WTC11 (cell line): ENCODE measurements at regions not wholly inside any gene's neighbourhood (a gene's known extent, or its start where the extent isn't known, plus 50 kb on each side); places are given as distances from the start of the nearest gene placed in this dataset.

ENCODE experiments used
- ATAC-seq: fragments of 200-7000 bp; cut with Tn5 transposase; 2 replicates; pipeline ENCODE4 v1.10.0; 2021; ENCODE audit warnings: mild to moderate bottlenecking, moderate library complexity
- CTCF ChIA-PET: fragments of 300-600 bp; sonication (Branson Sonifier 250); formaldehyde crosslinking; loops from one replicate; lab custom pipeline; 2021; ENCODE audit warnings: antibody characterized with exemption; lab: Charles Lee
- POLR2A ChIA-PET: fragments of 350-600 bp; sonication (Branson Sonifier 250); formaldehyde crosslinking; loops from one replicate; lab custom pipeline; 2021; ENCODE audit warnings: antibody characterized with exemption; lab: Charles Lee
- DNase-seq: peaks from one replicate; pipeline ENCODE4 v3.0.0; 2021; ENCODE audit warnings: low spot score
- H3K27ac Mint-ChIP-seq: 2 replicates; pipeline ENCODE4 v1.8.0; 2021; ENCODE audit warnings: mixed read lengths
- H3K27me3 Mint-ChIP-seq: 2 replicates; pipeline ENCODE4 v1.8.0; 2021; ENCODE audit warnings: low read depth, mild to moderate bottlenecking, moderate library complexity, mixed read lengths
- H3K36me3 Mint-ChIP-seq: 2 replicates; pipeline ENCODE4 v1.8.0; 2021; ENCODE audit warnings: mixed read lengths
- H3K4me1 Mint-ChIP-seq: 2 replicates; pipeline ENCODE4 v1.8.0; 2022; ENCODE audit warnings: mixed read lengths
- H3K4me3 Mint-ChIP-seq: 2 replicates; pipeline ENCODE4 v1.8.0; 2021; ENCODE audit warnings: mild to moderate bottlenecking, moderate library complexity, mixed read lengths
- H3K9me3 Mint-ChIP-seq: 2 replicates; pipeline ENCODE4 v1.8.0; 2021; ENCODE audit warnings: mixed read lengths
- CBFB ChIP-seq: sonication (generic); formaldehyde crosslinking; IDR thresholded peaks from 2 replicates; pipeline ENCODE4 v1.8.1; 2022; ENCODE audit warnings: mild to moderate bottlenecking, low read depth, missing genetic modification reagents
- CREB1 ChIP-seq: sonication (generic); formaldehyde crosslinking; IDR thresholded peaks from 2 replicates; pipeline ENCODE4 v1.8.0; 2023; ENCODE audit warnings: mild to moderate bottlenecking, missing genetic modification reagents
- FOXK1 ChIP-seq: sonication (generic); formaldehyde crosslinking; IDR thresholded peaks from 2 replicates; pipeline ENCODE4 v1.8.0; 2022; ENCODE audit warnings: mild to moderate bottlenecking, moderate library complexity, missing genetic modification reagents
- FOXP1 ChIP-seq: sonication (generic); formaldehyde crosslinking; IDR thresholded peaks from 2 replicates; pipeline ENCODE4 v1.8.0; 2022; ENCODE audit warnings: missing genetic modification reagents, mild to moderate bottlenecking, moderate library complexity, borderline replicate concordance
- GABPB1 ChIP-seq: sonication (generic); formaldehyde crosslinking; IDR thresholded peaks from 2 replicates; pipeline ENCODE4 v1.8.1; 2023; ENCODE audit warnings: mild to moderate bottlenecking, missing genetic modification reagents
- GRHL2 ChIP-seq: fragments of 250-450 bp; sonication (Bioruptor Pico); IDR thresholded peaks from 2 replicates; pipeline ENCODE4 v1.8.0; 2022; ENCODE audit warnings: mild to moderate bottlenecking, moderate library complexity; ENCODE audit not compliant: insufficient replicate concordance, severe bottlenecking
- NR2C2 ChIP-seq: sonication (generic); formaldehyde crosslinking; IDR thresholded peaks from 2 replicates; pipeline ENCODE4 v1.8.0; 2022; ENCODE audit warnings: mild to moderate bottlenecking, missing genetic modification reagents
- NR3C1 ChIP-seq: sonication (generic); formaldehyde crosslinking; conservative IDR thresholded peaks from 2 replicates; pipeline ENCODE4 v1.8.1; 2023; ENCODE audit warnings: low read depth, mild to moderate bottlenecking, missing genetic modification reagents
- RELA ChIP-seq: sonication (generic); formaldehyde crosslinking; IDR thresholded peaks from 2 replicates; pipeline ENCODE4 v1.8.1; 2022; ENCODE audit warnings: missing genetic modification reagents, mild to moderate bottlenecking, borderline replicate concordance
- ZNF423 ChIP-seq: fragments of 250-450 bp; sonication (Bioruptor Pico); IDR thresholded peaks from 2 replicates; pipeline ENCODE4 v2.1.2; 2022; ENCODE audit warnings: mild to moderate bottlenecking, moderate library complexity
- TF ChIP-seq, protein P1 (sequence below): sonication (generic); formaldehyde crosslinking; IDR thresholded peaks from 2 replicates; pipeline ENCODE4 v1.8.1; 2022; ENCODE audit warnings: missing genetic modification reagents, borderline replicate concordance
- TF ChIP-seq, protein P2 (sequence below): sonication (generic); formaldehyde crosslinking; IDR thresholded peaks from 2 replicates; pipeline ENCODE4 v1.8.1; 2023; ENCODE audit warnings: mild to moderate bottlenecking, missing genetic modification reagents
- TF ChIP-seq, protein P3 (sequence below): fragments of 250-450 bp; sonication (Bioruptor Pico); IDR thresholded peaks from 2 replicates; pipeline ENCODE4 v1.9.0; 2021; ENCODE audit warnings: mild to moderate bottlenecking
- TF ChIP-seq, protein P4 (sequence below): fragments of 250-450 bp; sonication (Bioruptor Pico); IDR thresholded peaks from 2 replicates; pipeline ENCODE4 v2.1.2; 2022; ENCODE audit warnings: mild to moderate bottlenecking, moderate library complexity
- TF ChIP-seq, protein P5 (sequence below): sonication (generic); formaldehyde crosslinking; IDR thresholded peaks from 2 replicates; pipeline ENCODE4 v1.8.1; 2023; ENCODE audit warnings: mild to moderate bottlenecking, missing genetic modification reagents
- TF ChIP-seq, protein P6 (sequence below): fragments of 250-450 bp; sonication (Bioruptor Pico); IDR thresholded peaks from 2 replicates; pipeline ENCODE4 v1.9.0; 2021; ENCODE audit warnings: mild to moderate bottlenecking
- TF ChIP-seq, protein P7 (sequence below): sonication (generic); formaldehyde crosslinking; IDR thresholded peaks from 2 replicates; pipeline ENCODE4 v1.8.1; 2022; ENCODE audit warnings: mild to moderate bottlenecking, missing genetic modification reagents, moderate library complexity, borderline replicate concordance

DNA sequence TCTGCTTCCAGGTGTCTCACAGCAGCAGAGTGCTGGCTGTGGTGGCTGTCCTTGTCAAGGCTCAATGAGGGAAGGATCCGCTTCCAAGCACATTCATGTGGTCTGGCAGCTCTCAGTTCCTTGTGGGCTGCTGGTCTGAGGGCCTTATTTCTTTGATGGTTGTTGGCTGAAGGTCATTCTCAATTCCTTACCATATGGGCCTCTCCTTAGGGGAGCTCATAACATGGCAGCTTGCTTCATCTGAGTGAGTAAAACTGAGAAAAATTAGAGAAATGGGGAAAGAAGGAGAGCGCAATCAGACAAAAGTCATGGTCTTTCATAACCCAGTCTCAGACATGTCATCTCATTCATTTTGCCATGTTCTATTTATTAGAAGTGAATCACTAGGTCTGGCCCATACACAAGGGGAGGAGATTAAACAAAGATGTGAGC is 81.7 kb upstream of the TSPAN2 start (continued):
- TF ChIP-seq, protein P1, sequence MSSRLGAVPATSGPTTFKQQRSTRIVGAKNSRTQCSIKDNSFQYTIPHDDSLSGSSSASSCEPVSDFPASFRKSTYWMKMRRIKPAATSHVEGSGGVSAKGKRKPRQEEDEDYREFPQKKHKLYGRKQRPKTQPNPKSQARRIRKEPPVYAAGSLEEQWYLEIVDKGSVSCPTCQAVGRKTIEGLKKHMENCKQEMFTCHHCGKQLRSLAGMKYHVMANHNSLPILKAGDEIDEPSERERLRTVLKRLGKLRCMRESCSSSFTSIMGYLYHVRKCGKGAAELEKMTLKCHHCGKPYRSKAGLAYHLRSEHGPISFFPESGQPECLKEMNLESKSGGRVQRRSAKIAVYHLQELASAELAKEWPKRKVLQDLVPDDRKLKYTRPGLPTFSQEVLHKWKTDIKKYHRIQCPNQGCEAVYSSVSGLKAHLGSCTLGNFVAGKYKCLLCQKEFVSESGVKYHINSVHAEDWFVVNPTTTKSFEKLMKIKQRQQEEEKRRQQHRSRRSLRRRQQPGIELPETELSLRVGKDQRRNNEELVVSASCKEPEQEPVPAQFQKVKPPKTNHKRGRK (CRISPR knock-in tag), result no peak
- TF ChIP-seq CBFB, result no peak
- TF ChIP-seq FOXP1 (CRISPR knock-in tag), result no peak
- TF ChIP-seq, protein P2, sequence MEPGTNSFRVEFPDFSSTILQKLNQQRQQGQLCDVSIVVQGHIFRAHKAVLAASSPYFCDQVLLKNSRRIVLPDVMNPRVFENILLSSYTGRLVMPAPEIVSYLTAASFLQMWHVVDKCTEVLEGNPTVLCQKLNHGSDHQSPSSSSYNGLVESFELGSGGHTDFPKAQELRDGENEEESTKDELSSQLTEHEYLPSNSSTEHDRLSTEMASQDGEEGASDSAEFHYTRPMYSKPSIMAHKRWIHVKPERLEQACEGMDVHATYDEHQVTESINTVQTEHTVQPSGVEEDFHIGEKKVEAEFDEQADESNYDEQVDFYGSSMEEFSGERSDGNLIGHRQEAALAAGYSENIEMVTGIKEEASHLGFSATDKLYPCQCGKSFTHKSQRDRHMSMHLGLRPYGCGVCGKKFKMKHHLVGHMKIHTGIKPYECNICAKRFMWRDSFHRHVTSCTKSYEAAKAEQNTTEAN (CRISPR knock-in tag), result no peak
- no peak for TF ChIP-seq GABPB1
- TF ChIP-seq RELA (CRISPR knock-in tag), result no peak
- TF ChIP-seq, protein P3, sequence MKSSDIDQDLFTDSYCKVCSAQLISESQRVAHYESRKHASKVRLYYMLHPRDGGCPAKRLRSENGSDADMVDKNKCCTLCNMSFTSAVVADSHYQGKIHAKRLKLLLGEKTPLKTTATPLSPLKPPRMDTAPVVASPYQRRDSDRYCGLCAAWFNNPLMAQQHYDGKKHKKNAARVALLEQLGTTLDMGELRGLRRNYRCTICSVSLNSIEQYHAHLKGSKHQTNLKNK (CRISPR knock-in tag), result no peak

DNA sequence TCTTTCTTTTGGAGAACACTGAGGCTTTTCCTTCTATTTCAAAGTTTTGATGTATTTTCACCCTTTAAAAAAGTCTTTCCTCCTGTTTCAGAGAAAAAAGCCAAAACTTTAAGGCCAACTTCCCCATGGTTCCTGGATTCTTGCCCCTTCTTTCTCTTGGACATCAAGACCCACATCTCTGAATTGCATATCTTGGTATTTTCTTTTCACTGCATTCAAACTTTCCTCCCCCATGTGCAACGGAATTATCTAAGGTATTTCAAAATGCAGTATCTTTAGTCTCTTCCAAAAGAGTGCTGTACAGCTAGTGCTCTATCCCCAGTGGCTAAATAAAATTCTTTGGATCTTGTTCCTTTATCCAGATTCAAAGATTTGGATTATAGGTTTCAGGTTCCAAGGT is 81.1 kb upstream of the TSPAN2 start:
- ATAC-seq, result no peak
- peaks cover 8% of the 10 kb centered on the region for H3K9me3 Mint-ChIP-seq
- no peaks in the 10 kb centered on the region; the same call in none of the 2 replicates for H3K27me3 Mint-ChIP-seq
- H3K4me1 Mint-ChIP-seq, result peaks cover 6% of the 10 kb centered on the region
- DNase-seq, result no peak
- no peak for TF ChIP-seq CREB1 (CRISPR knock-in tag)
- TF ChIP-seq, protein P3 (CRISPR knock-in tag), result no peak
- no peak for TF ChIP-seq GRHL2 (CRISPR knock-in tag)
- H3K27ac Mint-ChIP-seq, result no peak overlapping the region
- H3K36me3 Mint-ChIP-seq, result no peaks in the 10 kb centered on the region
- H3K4me3 Mint-ChIP-seq, result no peak overlapping the region
- ChIA-PET CTCF (no interaction called here), POLR2A (no interaction called here)

DNA sequence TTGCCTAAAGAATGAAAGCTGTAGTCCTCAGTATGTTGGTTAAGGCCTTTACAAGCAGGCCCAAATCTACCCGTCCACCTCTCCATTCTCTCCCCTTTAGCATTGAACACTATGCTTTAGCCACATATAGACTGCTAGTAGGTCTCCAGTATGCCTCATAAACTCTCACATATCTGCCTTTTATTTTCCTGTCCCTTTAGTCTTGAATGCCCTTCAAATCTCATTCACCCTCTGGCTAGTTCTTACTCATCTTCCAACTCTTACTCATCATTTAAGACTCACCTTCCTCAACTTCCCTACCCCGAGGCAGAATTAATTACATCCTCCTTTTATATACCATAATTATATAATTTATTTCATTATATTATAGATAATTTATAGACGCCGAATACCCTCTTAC is 78.7 kb upstream of the TSPAN2 start:
- H3K27me3 Mint-ChIP-seq, result no peaks in the 10 kb centered on the region; the same call in 1 of the 2 replicates
- no peaks in the 10 kb centered on the region for H3K9me3 Mint-ChIP-seq
- H3K27ac Mint-ChIP-seq, result no peak overlapping the region
- peaks cover 6% of the 10 kb centered on the region for H3K4me1 Mint-ChIP-seq
- ChIA-PET CTCF (no interaction called here), POLR2A (no interaction called here)
- TF ChIP-seq, protein P4, sequence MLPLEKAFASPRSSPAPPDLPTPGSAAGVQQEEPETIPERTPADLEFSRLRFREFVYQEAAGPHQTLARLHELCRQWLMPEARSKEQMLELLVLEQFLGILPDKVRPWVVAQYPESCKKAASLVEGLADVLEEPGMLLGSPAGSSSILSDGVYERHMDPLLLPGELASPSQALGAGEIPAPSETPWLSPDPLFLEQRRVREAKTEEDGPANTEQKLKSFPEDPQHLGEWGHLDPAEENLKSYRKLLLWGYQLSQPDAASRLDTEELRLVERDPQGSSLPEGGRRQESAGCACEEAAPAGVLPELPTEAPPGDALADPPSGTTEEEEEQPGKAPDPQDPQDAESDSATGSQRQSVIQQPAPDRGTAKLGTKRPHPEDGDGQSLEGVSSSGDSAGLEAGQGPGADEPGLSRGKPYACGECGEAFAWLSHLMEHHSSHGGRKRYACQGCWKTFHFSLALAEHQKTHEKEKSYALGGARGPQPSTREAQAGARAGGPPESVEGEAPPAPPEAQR (CRISPR knock-in tag), result no peak
- TF ChIP-seq, protein P5, sequence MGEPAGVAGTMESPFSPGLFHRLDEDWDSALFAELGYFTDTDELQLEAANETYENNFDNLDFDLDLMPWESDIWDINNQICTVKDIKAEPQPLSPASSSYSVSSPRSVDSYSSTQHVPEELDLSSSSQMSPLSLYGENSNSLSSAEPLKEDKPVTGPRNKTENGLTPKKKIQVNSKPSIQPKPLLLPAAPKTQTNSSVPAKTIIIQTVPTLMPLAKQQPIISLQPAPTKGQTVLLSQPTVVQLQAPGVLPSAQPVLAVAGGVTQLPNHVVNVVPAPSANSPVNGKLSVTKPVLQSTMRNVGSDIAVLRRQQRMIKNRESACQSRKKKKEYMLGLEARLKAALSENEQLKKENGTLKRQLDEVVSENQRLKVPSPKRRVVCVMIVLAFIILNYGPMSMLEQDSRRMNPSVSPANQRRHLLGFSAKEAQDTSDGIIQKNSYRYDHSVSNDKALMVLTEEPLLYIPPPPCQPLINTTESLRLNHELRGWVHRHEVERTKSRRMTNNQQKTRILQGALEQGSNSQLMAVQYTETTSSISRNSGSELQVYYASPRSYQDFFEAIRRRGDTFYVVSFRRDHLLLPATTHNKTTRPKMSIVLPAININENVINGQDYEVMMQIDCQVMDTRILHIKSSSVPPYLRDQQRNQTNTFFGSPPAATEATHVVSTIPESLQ (CRISPR knock-in tag), result no peak
- TF ChIP-seq NR2C2 (CRISPR knock-in tag) (no peak), ZNF423 (CRISPR knock-in tag) (no peak), NR3C1 (CRISPR knock-in tag) (no peak), RELA (CRISPR knock-in tag) (no peak), FOXK1 (CRISPR knock-in tag) (no peak)
- TF ChIP-seq, protein P6, sequence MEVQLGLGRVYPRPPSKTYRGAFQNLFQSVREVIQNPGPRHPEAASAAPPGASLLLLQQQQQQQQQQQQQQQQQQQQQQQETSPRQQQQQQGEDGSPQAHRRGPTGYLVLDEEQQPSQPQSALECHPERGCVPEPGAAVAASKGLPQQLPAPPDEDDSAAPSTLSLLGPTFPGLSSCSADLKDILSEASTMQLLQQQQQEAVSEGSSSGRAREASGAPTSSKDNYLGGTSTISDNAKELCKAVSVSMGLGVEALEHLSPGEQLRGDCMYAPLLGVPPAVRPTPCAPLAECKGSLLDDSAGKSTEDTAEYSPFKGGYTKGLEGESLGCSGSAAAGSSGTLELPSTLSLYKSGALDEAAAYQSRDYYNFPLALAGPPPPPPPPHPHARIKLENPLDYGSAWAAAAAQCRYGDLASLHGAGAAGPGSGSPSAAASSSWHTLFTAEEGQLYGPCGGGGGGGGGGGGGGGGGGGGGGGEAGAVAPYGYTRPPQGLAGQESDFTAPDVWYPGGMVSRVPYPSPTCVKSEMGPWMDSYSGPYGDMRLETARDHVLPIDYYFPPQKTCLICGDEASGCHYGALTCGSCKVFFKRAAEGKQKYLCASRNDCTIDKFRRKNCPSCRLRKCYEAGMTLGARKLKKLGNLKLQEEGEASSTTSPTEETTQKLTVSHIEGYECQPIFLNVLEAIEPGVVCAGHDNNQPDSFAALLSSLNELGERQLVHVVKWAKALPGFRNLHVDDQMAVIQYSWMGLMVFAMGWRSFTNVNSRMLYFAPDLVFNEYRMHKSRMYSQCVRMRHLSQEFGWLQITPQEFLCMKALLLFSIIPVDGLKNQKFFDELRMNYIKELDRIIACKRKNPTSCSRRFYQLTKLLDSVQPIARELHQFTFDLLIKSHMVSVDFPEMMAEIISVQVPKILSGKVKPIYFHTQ (CRISPR knock-in tag), result no peak
- TF ChIP-seq, protein P7, sequence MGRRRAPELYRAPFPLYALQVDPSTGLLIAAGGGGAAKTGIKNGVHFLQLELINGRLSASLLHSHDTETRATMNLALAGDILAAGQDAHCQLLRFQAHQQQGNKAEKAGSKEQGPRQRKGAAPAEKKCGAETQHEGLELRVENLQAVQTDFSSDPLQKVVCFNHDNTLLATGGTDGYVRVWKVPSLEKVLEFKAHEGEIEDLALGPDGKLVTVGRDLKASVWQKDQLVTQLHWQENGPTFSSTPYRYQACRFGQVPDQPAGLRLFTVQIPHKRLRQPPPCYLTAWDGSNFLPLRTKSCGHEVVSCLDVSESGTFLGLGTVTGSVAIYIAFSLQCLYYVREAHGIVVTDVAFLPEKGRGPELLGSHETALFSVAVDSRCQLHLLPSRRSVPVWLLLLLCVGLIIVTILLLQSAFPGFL, result no peak
- H3K4me3 Mint-ChIP-seq, result no peak overlapping the region
- no peaks in the 10 kb centered on the region for H3K36me3 Mint-ChIP-seq
- DNase-seq (no peak), ATAC-seq (no peak)
